ENCODE measurements at regions not wholly inside any gene's neighbourhood (a gene's known extent, or its start where the extent isn't known, plus 50 kb on each side); places are given as distances from the start of the nearest gene placed in this dataset.

- TF ChIP-seq CTCF (IDR thresholded peaks at IDR 0.05) (no peak), EZH2 (IDR thresholded peaks at IDR 0.05; ENCODE audit: borderline replicate concordance, insufficient read depth, low read depth, low read length, poor library complexity, severe bottlenecking) (no peak)
- CTCF ChIA-PET = no interaction called here
- no peaks in the 10 kb centered on the region for H3K27me3 ChIP-seq (replicated peaks in 1 of 4; ENCODE audit: control extremely low read depth in 1 of 4, control insufficient read depth in 3 of 4, insufficient read depth in 4 of 4, low read length in 3 of 4)
- H3K36me3 ChIP-seq (replicated peaks in 1 of 2; ENCODE audit: control extremely low read depth in 1 of 2, control insufficient read depth in 1 of 2, extremely low read depth in 1 of 2, insufficient read depth in 2 of 2, low read length in 1 of 2) = no peaks in the 10 kb centered on the region
- ATAC-seq (ENCODE audit: low read depth) (no peak), DNase-seq (no peak)
- H3K9me3 ChIP-seq (ENCODE audit: control extremely low read depth in 1 of 3, control insufficient read depth in 2 of 3, insufficient read depth in 1 of 3, low read length in 2 of 3) = peaks cover 0 to 2% (median 0%) of the 10 kb centered on the region in 3 donors
- no peak overlapping the region for H3K4me3 ChIP-seq (ENCODE audit: control extremely low read depth in 1 of 5, extremely low read depth in 1 of 5, insufficient read depth in 1 of 5, low read depth in 2 of 5, low read length in 4 of 5)
- Mint-ChIP-seq H3K27me3 (no peaks in the 10 kb centered on the region), H3K27ac (no peak overlapping the region), H3K4me1 (no peaks in the 10 kb centered on the region), H3K4me3 (no peak overlapping the region), H3K9me3 (ENCODE audit: insufficient read depth) (peaks cover 3% of the 10 kb centered on the region)
- intact Hi-C loops (cut with micrococcal nuclease) = no loop called here
- H4K20me1 ChIP-seq (ENCODE audit: control insufficient read depth, insufficient read depth, low read length, poor library complexity, severe bottlenecking) = no peaks in the 10 kb centered on the region
- POLR2A ChIA-PET = no interaction called here
- no peaks in the 10 kb centered on the region for H3K4me1 ChIP-seq (ENCODE audit: control insufficient read depth in 2 of 2, insufficient read depth in 2 of 2, low read length in 2 of 2)
- H2AFZ ChIP-seq (ENCODE audit: insufficient read depth, low read depth, low read length, poor library complexity, severe bottlenecking) = no peak overlapping the region
- no peak overlapping the region for H3K27ac ChIP-seq (ENCODE audit: low read length in 2 of 2)
- no CpG with 5 or more reads among the region's 1 CpG for WGBS (ENCODE audit: insufficient coverage)
- H3K4me2 ChIP-seq (replicated peaks; ENCODE audit: low read depth, low read length, poor library complexity, severe bottlenecking) = no peak overlapping the region
- no peaks in the 10 kb centered on the region for H3K79me2 ChIP-seq (ENCODE audit: control insufficient read depth, insufficient read depth, low read length)
- no peak overlapping the region for H3K9ac ChIP-seq (ENCODE audit: low read length)
Observed at GRCh38 chr4:126993351-126993750, 639.4 kb upstream of the INTU start.

- H3K4me2 ChIP-seq (replicated peaks; ENCODE audit: low read depth, low read length, poor library complexity, severe bottlenecking) = no peak overlapping the region
- no peak overlapping the region for H2AFZ ChIP-seq (ENCODE audit: insufficient read depth, low read depth, low read length, poor library complexity, severe bottlenecking)
- Mint-ChIP-seq H3K27ac (no peak overlapping the region), H3K27me3 (no peaks in the 10 kb centered on the region), H3K9me3 (ENCODE audit: insufficient read depth) (peaks cover 3% of the 10 kb centered on the region), H3K4me1 (no peaks in the 10 kb centered on the region), H3K4me3 (no peak overlapping the region)
- no peak overlapping the region for H3K27ac ChIP-seq (ENCODE audit: low read length in 2 of 2)
- CTCF ChIA-PET = no interaction called here
- intact Hi-C loops (cut with micrococcal nuclease) = no loop called here
- H3K4me3 ChIP-seq (ENCODE audit: control extremely low read depth in 1 of 5, extremely low read depth in 1 of 5, insufficient read depth in 1 of 5, low read depth in 2 of 5, low read length in 4 of 5) = no peak overlapping the region
- DNase-seq (no peak), ATAC-seq (ENCODE audit: low read depth) (no peak)
- H4K20me1 ChIP-seq (ENCODE audit: control insufficient read depth, insufficient read depth, low read length, poor library complexity, severe bottlenecking) = no peaks in the 10 kb centered on the region
- H3K79me2 ChIP-seq (ENCODE audit: control insufficient read depth, insufficient read depth, low read length) = no peaks in the 10 kb centered on the region
- H3K36me3 ChIP-seq (replicated peaks in 1 of 2; ENCODE audit: control extremely low read depth in 1 of 2, control insufficient read depth in 1 of 2, extremely low read depth in 1 of 2, insufficient read depth in 2 of 2, low read length in 1 of 2) = no peaks in the 10 kb centered on the region
- no peak overlapping the region for H3K9ac ChIP-seq (ENCODE audit: low read length)
- no peak for TF ChIP-seq CTCF (IDR thresholded peaks at IDR 0.05)
- no peak for TF ChIP-seq EZH2 (IDR thresholded peaks at IDR 0.05; ENCODE audit: borderline replicate concordance, insufficient read depth, low read depth, low read length, poor library complexity, severe bottlenecking)
- H3K4me1 ChIP-seq (ENCODE audit: control insufficient read depth in 2 of 2, insufficient read depth in 2 of 2, low read length in 2 of 2) = no peaks in the 10 kb centered on the region
- H3K27me3 ChIP-seq (replicated peaks in 1 of 4; ENCODE audit: control extremely low read depth in 1 of 4, control insufficient read depth in 3 of 4, insufficient read depth in 4 of 4, low read length in 3 of 4) = no peaks in the 10 kb centered on the region
- POLR2A ChIA-PET = no interaction called here
- H3K9me3 ChIP-seq (ENCODE audit: control extremely low read depth in 1 of 3, control insufficient read depth in 2 of 3, insufficient read depth in 1 of 3, low read length in 2 of 3) = peaks cover 0 to 2% (median 0%) of the 10 kb centered on the region in 3 donors
Observed at GRCh38 chr4:126995235-126995634, 637.5 kb upstream of the INTU start.

Measured in B cell (primary cell).